ENCODE measurements at regions not wholly inside any gene's neighbourhood (a gene's known extent, or its start where the extent isn't known, plus 50 kb on each side); places are given as distances from the start of the nearest gene placed in this dataset.

DNA sequence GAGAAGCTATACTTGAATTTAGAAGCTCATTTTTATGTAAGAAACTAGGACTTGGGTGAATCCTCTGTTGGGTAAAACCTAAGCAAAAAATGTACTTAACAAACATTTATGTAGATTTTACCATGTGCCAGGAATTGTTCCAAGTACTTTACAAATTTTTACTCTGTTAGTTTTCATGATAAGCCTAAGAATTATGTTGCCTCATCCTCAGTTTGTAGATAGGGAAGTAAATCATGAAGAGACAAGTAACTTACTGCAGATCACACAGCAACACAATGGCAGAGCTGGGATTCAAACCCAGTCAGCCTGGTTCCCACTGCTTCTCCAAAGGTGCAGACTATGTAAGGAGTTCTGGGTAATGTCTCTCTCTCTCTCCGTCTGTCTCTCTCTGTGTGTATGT is 169.9 kb downstream of the DIPK2A start:
- no peak overlapping the region for H2BK15ac ChIP-seq (ENCODE audit: low read depth, low read length)
- no peaks in the 10 kb centered on the region for H3K79me2 ChIP-seq (ENCODE audit: insufficient read depth, low read length)
- H3K4me2 ChIP-seq (ENCODE audit: insufficient read depth, insufficient read length, low read length) = no peak overlapping the region
- no peak overlapping the region for H3K27ac ChIP-seq (ENCODE audit: insufficient read length, low read depth, low read length)
- H2BK12ac ChIP-seq (ENCODE audit: insufficient read length, low read depth, low read length) = no peak overlapping the region
- no peaks in the 10 kb centered on the region for H3K27me3 ChIP-seq (ENCODE audit: insufficient read depth, low read length)
- no peak overlapping the region for H3K4me3 Mint-ChIP-seq
- no peak overlapping the region for H2BK5ac ChIP-seq (ENCODE audit: insufficient read length, low read length)
- H3K27me3 Mint-ChIP-seq (ENCODE audit: low read depth) = peaks cover 1% of the 10 kb centered on the region
- no peaks in the 10 kb centered on the region for H3K4me1 ChIP-seq (ENCODE audit: insufficient read depth, low read length)
- no peak overlapping the region for H3K18ac ChIP-seq (ENCODE audit: insufficient read length, low read depth, low read length)
- no peaks in the 10 kb centered on the region for H3K79me1 ChIP-seq (ENCODE audit: insufficient read depth, low read depth, low read length, poor library complexity, severe bottlenecking)
- H3K27ac Mint-ChIP-seq = no peak overlapping the region
- H3K9ac ChIP-seq (ENCODE audit: extremely low read depth, insufficient read length, low read length) = no peak overlapping the region
- no peak overlapping the region for H4K5ac ChIP-seq (ENCODE audit: insufficient read length, low read depth, low read length)
- H2BK20ac ChIP-seq (ENCODE audit: low read depth, low read length, poor library complexity, severe bottlenecking) = no peak overlapping the region
- H4K91ac ChIP-seq (ENCODE audit: insufficient read length, low read depth, low read length) = no peak overlapping the region
- H3K4me1 Mint-ChIP-seq = peaks cover 15 to 21% of the 10 kb centered on the region in 2 experiments
- WGBS (ENCODE audit: extremely low coverage, insufficient read length, low lambda C conversion rate) = no CpG with 5 or more reads among the region's 1 CpG
- no peak overlapping the region for H2AFZ ChIP-seq (ENCODE audit: low read length)
- H2BK120ac ChIP-seq (ENCODE audit: low read depth, low read length, poor library complexity, severe bottlenecking) = no peak overlapping the region
- H3K9me3 Mint-ChIP-seq = peaks cover 16 to 20% of the 10 kb centered on the region in 2 experiments; a peak in 4 of 5 replicates
- TF ChIP-seq, protein P1, sequence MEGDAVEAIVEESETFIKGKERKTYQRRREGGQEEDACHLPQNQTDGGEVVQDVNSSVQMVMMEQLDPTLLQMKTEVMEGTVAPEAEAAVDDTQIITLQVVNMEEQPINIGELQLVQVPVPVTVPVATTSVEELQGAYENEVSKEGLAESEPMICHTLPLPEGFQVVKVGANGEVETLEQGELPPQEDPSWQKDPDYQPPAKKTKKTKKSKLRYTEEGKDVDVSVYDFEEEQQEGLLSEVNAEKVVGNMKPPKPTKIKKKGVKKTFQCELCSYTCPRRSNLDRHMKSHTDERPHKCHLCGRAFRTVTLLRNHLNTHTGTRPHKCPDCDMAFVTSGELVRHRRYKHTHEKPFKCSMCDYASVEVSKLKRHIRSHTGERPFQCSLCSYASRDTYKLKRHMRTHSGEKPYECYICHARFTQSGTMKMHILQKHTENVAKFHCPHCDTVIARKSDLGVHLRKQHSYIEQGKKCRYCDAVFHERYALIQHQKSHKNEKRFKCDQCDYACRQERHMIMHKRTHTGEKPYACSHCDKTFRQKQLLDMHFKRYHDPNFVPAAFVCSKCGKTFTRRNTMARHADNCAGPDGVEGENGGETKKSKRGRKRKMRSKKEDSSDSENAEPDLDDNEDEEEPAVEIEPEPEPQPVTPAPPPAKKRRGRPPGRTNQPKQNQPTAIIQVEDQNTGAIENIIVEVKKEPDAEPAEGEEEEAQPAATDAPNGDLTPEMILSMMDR (conservative IDR thresholded peaks at IDR 0.05) = no peak
- DNase-seq = no peak
- H3K9me3 ChIP-seq (ENCODE audit: control insufficient read depth, low read depth, low read length) = peaks cover 3% of the 10 kb centered on the region
- H3K36me3 Mint-ChIP-seq (ENCODE audit: insufficient read depth in 1 of 3, low read depth in 3 of 3) = peaks cover 9 to 29% (median 18%) of the 10 kb centered on the region in 3 experiments
- no peak overlapping the region for H2AK5ac ChIP-seq (ENCODE audit: insufficient read length, low read length)
- H4K20me1 ChIP-seq (ENCODE audit: control insufficient read depth, insufficient read depth, insufficient read length) = no peaks in the 10 kb centered on the region
- H3K14ac ChIP-seq (ENCODE audit: insufficient read depth, low read length) = no peak overlapping the region
- H3K23me2 ChIP-seq (ENCODE audit: insufficient read length, low read depth, low read length, poor library complexity, severe bottlenecking) = no peaks in the 10 kb centered on the region
- no peak overlapping the region for H4K8ac ChIP-seq (replicated peaks; ENCODE audit: insufficient read length, low read depth, low read length)
- H3K4ac ChIP-seq (ENCODE audit: low read depth, low read length) = no peak overlapping the region
- H3K23ac ChIP-seq (ENCODE audit: insufficient read length, low read depth, low read length) = no peak overlapping the region
- H3K56ac ChIP-seq (ENCODE audit: insufficient read length, low read depth, low read length) = no peak overlapping the region
- H3T11ph ChIP-seq (ENCODE audit: low read length) = no peak overlapping the region

Data from H9 (cell line).